Liver (tissue), 8 donors: ENCODE measurements at regions not wholly inside any gene's neighbourhood (a gene's known extent, or its start where the extent isn't known, plus 50 kb on each side); places are given as distances from the start of the nearest gene placed in this dataset.

Experiments used
- DNase-seq: peaks from one replicate; pipeline ENCODE4 v3.0.0-alpha.2; 2017; ENCODE audit warnings: low spot score
- H3K27ac ChIP-seq, 2 donors: one replicate each; pipeline ENCODE4 v1.7.0; 2013; ENCODE audit warnings: inconsistent platforms in 2 of 2, low read length in 2 of 2, control low read depth in 1 of 2, low read depth in 1 of 2, mild to moderate bottlenecking in 1 of 2
- H3K27me3 ChIP-seq, 4 donors: one replicate each; pipeline versions ENCODE4 v1.6.1 to v1.7.0; 2013; ENCODE audit warnings: low read length in 3 of 4, inconsistent platforms in 1 of 4, mild to moderate bottlenecking in 1 of 4, moderate library complexity in 1 of 4; ENCODE audit not compliant: control insufficient read depth in 4 of 4, insufficient read depth in 4 of 4
- H3K36me3 ChIP-seq, 4 donors: one replicate each; pipeline versions ENCODE4 v1.6.1 to v1.7.0; 2013; ENCODE audit warnings: low read length in 3 of 4, mild to moderate bottlenecking in 3 of 4, low read depth in 1 of 4, moderate library complexity in 1 of 4; ENCODE audit not compliant: control insufficient read depth in 4 of 4, insufficient read depth in 3 of 4
- H3K4me1 ChIP-seq, 4 donors: one replicate each; pipeline versions ENCODE4 v1.6.1 to v1.7.0; 2013; ENCODE audit warnings: low read length in 3 of 4, mild to moderate bottlenecking in 3 of 4, moderate library complexity in 1 of 4; ENCODE audit not compliant: control insufficient read depth in 4 of 4, insufficient read depth in 4 of 4
- H3K4me3 ChIP-seq, 3 donors: one replicate each; pipeline versions ENCODE4 v1.6.1 to v1.7.0; 2013; ENCODE audit warnings: low read length in 3 of 3, control low read depth in 1 of 3, low read depth in 1 of 3, mild to moderate bottlenecking in 1 of 3
- H3K9ac ChIP-seq, 2 donors: one replicate each; pipeline ENCODE4 v1.7.0; 2013; ENCODE audit warnings: low read length in 2 of 2, mild to moderate bottlenecking in 2 of 2, moderate library complexity in 2 of 2, control low read depth in 1 of 2, low read depth in 1 of 2
- H3K9me3 ChIP-seq, 4 donors: one replicate each; pipeline versions ENCODE4 v1.6.1 to v1.7.0; 2013; ENCODE audit warnings: low read length in 3 of 4; ENCODE audit not compliant: control insufficient read depth in 4 of 4
- CTCF ChIP-seq: fragments of 150-350 bp; IDR thresholded peaks from 2 replicates; pipeline ENCODE4 v1.5.1; 2017; ENCODE audit warnings: improper control_type of control experiment, low read depth, low read length; ENCODE audit not compliant: missing input control
- FOXA1 ChIP-seq: IDR thresholded peaks from 2 replicates; pipeline ENCODE4 v1.6.1; 2016; ENCODE audit warnings: antibody characterized with exemption
- FOXA2 ChIP-seq: IDR thresholded peaks from 2 replicates; pipeline ENCODE4 v1.6.1; 2016; ENCODE audit warnings: antibody characterized with exemption
- GABPA ChIP-seq, 2 donors: IDR thresholded peaks in 1 of 2; conservative IDR thresholded peaks in 1 of 2; 2 replicates each; pipeline ENCODE4 v1.6.1; 2016; ENCODE audit warnings: antibody characterized with exemption in 2 of 2, mild to moderate bottlenecking in 1 of 2, moderate library complexity in 1 of 2
- HNF4A ChIP-seq, 2 donors: conservative IDR thresholded peaks; 2 replicates each; pipeline ENCODE4 v1.6.1; 2016; ENCODE audit warnings: antibody characterized with exemption in 2 of 2, mild to moderate bottlenecking in 2 of 2
- HNF4G ChIP-seq: IDR thresholded peaks from 2 replicates; pipeline ENCODE4 v1.6.1; 2016; ENCODE audit warnings: antibody characterized with exemption
- MAX ChIP-seq: IDR thresholded peaks from 2 replicates; pipeline ENCODE4 v1.6.1; 2016; ENCODE audit warnings: antibody characterized with exemption
- NR2F2 ChIP-seq: IDR thresholded peaks from 2 replicates; pipeline ENCODE4 v1.6.1; 2016; ENCODE audit warnings: antibody characterized with exemption
- RAD21 ChIP-seq, 2 donors: IDR thresholded peaks; 2 replicates each; pipeline ENCODE4 v1.6.1; 2016; ENCODE audit warnings: antibody characterized with exemption in 2 of 2, mild to moderate bottlenecking in 2 of 2
- SP1 ChIP-seq: IDR thresholded peaks from 2 replicates; pipeline ENCODE4 v1.6.1; 2018; ENCODE audit warnings: antibody characterized with exemption, mild to moderate bottlenecking
- TAF1 ChIP-seq: conservative IDR thresholded peaks from 2 replicates; pipeline ENCODE4 v1.6.1; 2016; ENCODE audit warnings: antibody characterized with exemption, mild to moderate bottlenecking
- ZBTB33 ChIP-seq: IDR thresholded peaks from 2 replicates; pipeline ENCODE4 v1.6.1; 2016; ENCODE audit warnings: antibody characterized with exemption
- WGBS: extraction: QIAGEN DNeasy Blood & Tissue Kit; methylation state at CpG from one replicate; pipeline ENCODE4 v1.1.7; 2013; 5-methylcytosine and 5-hydroxymethylcytosine counted together
- donor health status: healthy.
- donor health status: healthy.
- donor health status: healthy.
- donor health status: healthy.
- donor health status: healthy.

GRCh38 chr9:110136802-110137201, 71.2 kb downstream of the C9orf152 start:
- 87% methylated on average over 11 of the region's 11 CpGs for WGBS
- no peak for TF ChIP-seq SP1
- TF ChIP-seq GABPA (IDR thresholded peaks at IDR 0.05 in 1 of 2, conservative IDR thresholded peaks at IDR 0.05 in 1 of 2): no peak
- TF ChIP-seq ZBTB33: no peak
- no peak for TF ChIP-seq CTCF
- no peak for TF ChIP-seq FOXA2
- no peak for TF ChIP-seq HNF4A (conservative IDR thresholded peaks at IDR 0.05)
- TF ChIP-seq MAX: no peak
- no peak for TF ChIP-seq TAF1
- no peak for TF ChIP-seq RAD21 (IDR thresholded peaks at IDR 0.05)
- Histone ChIP-seq H3K9ac (no peak overlapping the region), H3K27ac (no peak overlapping the region), H3K9me3 (no peaks in the 10 kb centered on the region), H3K36me3 (peaks cover 2 to 26% (median 12%) of the 10 kb centered on the region in 4 donors), H3K27me3 (no peaks in the 10 kb centered on the region), H3K4me3 (no peak overlapping the region), H3K4me1 (peaks cover 0 to 6% (median 2%) of the 10 kb centered on the region in 4 donors)
- no peak for DNase-seq

GRCh38 chr9:110140276-110140675, 67.7 kb downstream of the C9orf152 start:
- Histone ChIP-seq H3K9me3 (no peaks in the 10 kb centered on the region), H3K36me3 (peaks cover 2 to 26% (median 12%) of the 10 kb centered on the region in 4 donors), H3K27ac (no peak overlapping the region), H3K4me1 (peaks cover 10 to 33% (median 21%) of the 10 kb centered on the region in 4 donors), H3K27me3 (no peaks in the 10 kb centered on the region), H3K9ac (no peak overlapping the region), H3K4me3 (no peak overlapping the region)
- WGBS: 96% methylated on average over 4 of the region's 4 CpGs
- TF ChIP-seq HNF4A (conservative IDR thresholded peaks at IDR 0.05): no peak
- TF ChIP-seq FOXA1: no peak
- no peak for TF ChIP-seq MAX
- DNase-seq: no peak

GRCh38 chr9:110141227-110141793, 66.6 kb downstream of the C9orf152 start:
- peaks cover 2 to 24% (median 11%) of the 10 kb centered on the region in 4 donors for H3K36me3 ChIP-seq
- peaks cover 10 to 33% (median 21%) of the 10 kb centered on the region in 4 donors for H3K4me1 ChIP-seq
- H3K9ac ChIP-seq: no peak overlapping the region
- H3K27ac ChIP-seq: no peak overlapping the region
- no peak for DNase-seq
- TF ChIP-seq NR2F2 (peak; percentile 48), SP1 (no peak), MAX (no peak), TAF1 (no peak), RAD21 (IDR thresholded peaks at IDR 0.05) (no peak), HNF4G (no peak)
- no peak overlapping the region for H3K4me3 ChIP-seq
- no peaks in the 10 kb centered on the region for H3K9me3 ChIP-seq
- WGBS: 61% methylated on average over 7 of the region's 7 CpGs
- H3K27me3 ChIP-seq: no peaks in the 10 kb centered on the region
